Uterus (tissue), 3 donors: ENCODE measurements at regions not wholly inside any gene's neighbourhood (a gene's known extent, or its start where the extent isn't known, plus 50 kb on each side); places are given as distances from the start of the nearest gene placed in this dataset.

Source experiments
- DNase-seq, 2 donors: peaks; one replicate each; pipeline ENCODE4 v3.0.0-alpha.2; 2019 to 2020
- H3K27ac ChIP-seq, 2 donors: fragments of 200-600 bp; sonication (generic); 1 replicate in 1 of 2; 2 replicates in 1 of 2; pipeline ENCODE4 v1.5.1; 2016 to 2018
- H3K27me3 ChIP-seq, 2 donors: fragments of 200-600 bp; sonication (generic); one replicate each; pipeline ENCODE4 v1.5.1; 2018 to 2019; ENCODE audit warnings: control low read depth in 1 of 2
- H3K36me3 ChIP-seq, 2 donors: fragments of 200-600 bp; sonication (generic); one replicate each; pipeline ENCODE4 v1.5.1; 2019; ENCODE audit warnings: control low read depth in 1 of 2
- H3K4me1 ChIP-seq, 2 donors: fragments of 200-600 bp; sonication (generic); one replicate each; pipeline ENCODE4 v1.5.1; 2018 to 2019; ENCODE audit warnings: control low read depth in 1 of 2
- H3K4me3 ChIP-seq, 2 donors: fragments of 200-600 bp; sonication (generic); 1 replicate in 1 of 2; 2 replicates in 1 of 2; pipeline ENCODE4 v1.5.1; 2018 to 2019; ENCODE audit warnings: mild to moderate bottlenecking in 1 of 2
- H3K9me3 ChIP-seq, 2 donors: fragments of 200-600 bp; sonication (generic); one replicate each; pipeline ENCODE4 v1.5.1; 2019; ENCODE audit warnings: control low read depth in 1 of 2
- POLR2A ChIP-seq, 2 donors: fragments of 450-650 bp; IDR thresholded peaks; one replicate each; pipeline ENCODE4 v1.6.1; 2016; ENCODE audit warnings: antibody characterized with exemption in 2 of 2, mild to moderate bottlenecking in 1 of 2, moderate library complexity in 1 of 2
- intact Hi-C: fragments of 100-400 bp; cut with DNase I; formaldehyde crosslinking; loops from one replicate; pipeline ENCODE4 v1.15.1; 2023; ENCODE audit warnings: low total_unique reads
- TF ChIP-seq, protein P1 (sequence below), 4 experiments: fragments of 200-600 bp in 2 of 4; fragments of 450-650 bp in 2 of 4; sonication (generic) in 2 of 4; IDR thresholded peaks; one replicate each; pipeline ENCODE4 v1.5.1; 2016 to 2019; ENCODE audit warnings: antibody characterized with exemption in 4 of 4, mild to moderate bottlenecking in 2 of 4, moderate library complexity in 1 of 4
- donor health status: DM: yes; HTN: yes; CAD: no.

DNA sequence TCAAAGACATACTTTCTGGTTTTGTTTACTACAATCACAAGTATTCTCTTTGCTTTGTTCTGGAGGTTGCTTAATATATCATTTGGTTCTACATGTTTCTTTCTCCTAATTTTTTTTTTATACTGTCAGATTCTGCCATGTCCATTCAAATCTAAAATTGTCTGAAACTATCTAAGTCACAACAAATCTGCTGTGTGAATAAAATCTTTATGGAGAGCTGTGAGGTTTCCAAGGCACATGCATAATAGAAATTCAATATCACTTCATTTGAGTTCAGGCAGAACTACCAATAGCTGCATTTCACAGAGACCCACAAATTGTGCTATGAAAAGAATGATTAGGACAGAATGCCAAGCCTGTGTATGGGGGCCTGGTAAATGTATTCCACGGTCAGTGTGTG is 346.9 kb upstream of the ARRDC3 start:
- H3K4me3 ChIP-seq = no peak overlapping the region
- no peak for DNase-seq

DNA sequence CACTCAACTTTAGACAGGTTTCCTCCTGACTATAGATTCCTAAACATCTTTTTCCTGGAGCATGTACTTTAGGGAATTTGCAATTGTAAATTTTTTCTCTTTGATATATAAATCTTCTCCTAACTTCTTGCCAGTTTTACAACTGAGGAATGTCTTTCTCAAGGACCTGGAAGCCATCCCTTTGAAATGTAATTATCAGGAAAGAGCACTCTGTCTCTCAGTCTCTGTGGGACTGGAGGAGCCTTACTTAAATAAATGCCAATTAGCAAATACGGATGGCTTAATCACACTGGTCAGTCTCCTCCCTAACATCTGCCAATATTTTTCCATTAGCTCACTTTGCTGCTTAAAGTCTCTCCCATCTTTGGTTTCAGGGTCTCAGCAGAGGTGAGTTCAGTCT is 344.3 kb upstream of the ARRDC3 start:
- H3K4me3 ChIP-seq = no peak overlapping the region
- H3K4me1 ChIP-seq = no peaks in the 10 kb centered on the region
- intact Hi-C loops = no loop called here
- TF ChIP-seq, protein P1, sequence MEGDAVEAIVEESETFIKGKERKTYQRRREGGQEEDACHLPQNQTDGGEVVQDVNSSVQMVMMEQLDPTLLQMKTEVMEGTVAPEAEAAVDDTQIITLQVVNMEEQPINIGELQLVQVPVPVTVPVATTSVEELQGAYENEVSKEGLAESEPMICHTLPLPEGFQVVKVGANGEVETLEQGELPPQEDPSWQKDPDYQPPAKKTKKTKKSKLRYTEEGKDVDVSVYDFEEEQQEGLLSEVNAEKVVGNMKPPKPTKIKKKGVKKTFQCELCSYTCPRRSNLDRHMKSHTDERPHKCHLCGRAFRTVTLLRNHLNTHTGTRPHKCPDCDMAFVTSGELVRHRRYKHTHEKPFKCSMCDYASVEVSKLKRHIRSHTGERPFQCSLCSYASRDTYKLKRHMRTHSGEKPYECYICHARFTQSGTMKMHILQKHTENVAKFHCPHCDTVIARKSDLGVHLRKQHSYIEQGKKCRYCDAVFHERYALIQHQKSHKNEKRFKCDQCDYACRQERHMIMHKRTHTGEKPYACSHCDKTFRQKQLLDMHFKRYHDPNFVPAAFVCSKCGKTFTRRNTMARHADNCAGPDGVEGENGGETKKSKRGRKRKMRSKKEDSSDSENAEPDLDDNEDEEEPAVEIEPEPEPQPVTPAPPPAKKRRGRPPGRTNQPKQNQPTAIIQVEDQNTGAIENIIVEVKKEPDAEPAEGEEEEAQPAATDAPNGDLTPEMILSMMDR (IDR thresholded peaks at IDR 0.05) = no peak
- H3K27ac ChIP-seq = no peak overlapping the region
- DNase-seq = no peak
- no peaks in the 10 kb centered on the region for H3K9me3 ChIP-seq
- H3K36me3 ChIP-seq = no peaks in the 10 kb centered on the region
- H3K27me3 ChIP-seq = no peaks in the 10 kb centered on the region

More for the DNA sequence above, 346.9 kb upstream of the ARRDC3 start:
- Histone ChIP-seq H3K27me3 (no peaks in the 10 kb centered on the region), H3K4me1 (no peaks in the 10 kb centered on the region), H3K9me3 (no peaks in the 10 kb centered on the region), H3K27ac (no peak overlapping the region), H3K36me3 (no peaks in the 10 kb centered on the region)
- intact Hi-C loops = no loop called here
- TF ChIP-seq, protein P1 (IDR thresholded peaks at IDR 0.05) = no peak
- no peak for TF ChIP-seq POLR2A (IDR thresholded peaks at IDR 0.05)

DNA sequence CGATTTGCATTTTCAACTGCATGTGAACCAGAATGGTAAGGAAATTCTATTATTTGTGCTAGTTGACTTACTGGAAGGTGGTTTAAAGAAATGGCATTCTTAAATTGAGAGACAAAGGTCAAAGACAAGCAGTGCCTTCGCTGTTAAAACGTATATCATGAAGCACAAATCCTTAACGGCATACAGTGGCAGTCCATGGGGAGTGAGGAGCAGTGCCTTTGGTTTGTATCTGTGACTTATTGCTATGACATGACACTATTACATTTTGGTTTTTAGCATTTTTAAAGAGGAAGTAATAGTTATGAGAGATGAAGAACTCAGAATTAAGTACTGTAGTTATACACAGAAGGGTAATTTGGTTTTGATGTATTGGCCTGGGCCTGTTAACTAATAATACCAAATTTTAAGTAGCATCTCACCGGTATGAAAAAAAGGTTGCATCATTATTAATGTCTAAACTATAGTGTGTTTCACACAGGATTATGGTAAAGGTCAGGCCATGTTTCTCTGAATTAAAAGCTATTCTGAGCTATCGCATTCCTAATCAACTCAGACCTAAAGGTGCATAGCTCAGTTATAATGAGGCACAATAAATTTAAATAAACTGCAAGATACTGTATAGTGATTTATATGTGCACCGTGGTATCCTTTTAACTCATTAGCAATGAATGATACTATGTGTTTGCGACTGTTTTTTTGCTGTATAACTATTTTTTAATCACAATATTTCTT is 339.8 kb upstream of the ARRDC3 start:
- intact Hi-C loops = no loop called here
- TF ChIP-seq POLR2A (IDR thresholded peaks at IDR 0.05) = no peak
- TF ChIP-seq, protein P1 (IDR thresholded peaks at IDR 0.05) = no peak
- H3K27ac ChIP-seq = no peak overlapping the region
- H3K4me1 ChIP-seq = no peaks in the 10 kb centered on the region
- H3K4me3 ChIP-seq = no peak overlapping the region
- H3K27me3 ChIP-seq = no peaks in the 10 kb centered on the region
- no peak for DNase-seq
- no peaks in the 10 kb centered on the region for H3K9me3 ChIP-seq
- H3K36me3 ChIP-seq = no peaks in the 10 kb centered on the region

DNA sequence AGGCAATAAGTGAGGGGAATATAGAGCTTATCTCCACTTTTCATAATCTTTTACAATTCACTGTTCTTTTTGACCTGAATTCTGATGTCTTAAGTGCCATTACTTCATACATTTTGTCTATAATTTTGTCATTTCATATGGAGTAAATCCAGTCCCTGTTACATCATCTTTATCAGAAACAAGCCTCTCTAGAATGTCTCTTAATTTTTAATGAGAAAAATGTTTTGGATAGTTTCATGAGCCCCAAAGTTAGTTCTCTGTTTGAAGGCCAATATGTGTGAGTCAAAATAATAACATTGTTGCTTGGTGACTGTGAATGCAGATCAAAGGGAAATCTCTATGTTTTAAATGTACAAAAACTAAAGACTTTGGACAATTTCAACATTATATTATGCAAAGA is 329.6 kb upstream of the ARRDC3 start:
- no peaks in the 10 kb centered on the region for H3K27me3 ChIP-seq
- H3K27ac ChIP-seq = no peak overlapping the region
- H3K36me3 ChIP-seq = no peaks in the 10 kb centered on the region
- no peaks in the 10 kb centered on the region for H3K9me3 ChIP-seq
- no peak for TF ChIP-seq POLR2A (IDR thresholded peaks at IDR 0.05)
- intact Hi-C loops = no loop called here
- no peaks in the 10 kb centered on the region for H3K4me1 ChIP-seq
- no peak for DNase-seq
- H3K4me3 ChIP-seq = no peak overlapping the region

DNA sequence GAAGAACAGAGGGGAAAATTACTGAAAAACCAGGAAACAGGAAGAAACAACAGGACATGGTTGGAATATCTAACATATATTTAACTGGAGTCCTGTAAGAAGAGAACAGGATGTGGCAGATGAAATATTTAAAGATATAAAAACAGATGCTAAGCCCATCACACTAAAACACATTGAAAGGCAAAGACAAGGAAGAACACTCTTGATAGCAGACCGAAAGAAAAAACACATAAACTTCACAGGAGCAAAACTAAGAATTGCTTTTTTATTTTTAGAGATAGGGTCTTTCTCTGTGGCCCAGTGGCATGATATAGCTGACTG is 324.4 kb upstream of the ARRDC3 start:
- no peak for DNase-seq
- no peak overlapping the region for H3K27ac ChIP-seq
- H3K4me1 ChIP-seq = no peaks in the 10 kb centered on the region
- H3K9me3 ChIP-seq = no peaks in the 10 kb centered on the region
- H3K36me3 ChIP-seq = no peaks in the 10 kb centered on the region
- no peaks in the 10 kb centered on the region for H3K27me3 ChIP-seq
- intact Hi-C loops = no loop called here
- TF ChIP-seq, protein P1 (IDR thresholded peaks at IDR 0.05) = no peak
- TF ChIP-seq POLR2A (IDR thresholded peaks at IDR 0.05) = no peak
- no peak overlapping the region for H3K4me3 ChIP-seq
